Ecto neural progenitor cell (in vitro differentiated cells): ENCODE measurements at regions not wholly inside any gene's neighbourhood (a gene's known extent, or its start where the extent isn't known, plus 50 kb on each side); places are given as distances from the start of the nearest gene placed in this dataset.
"Not testable (repeated sequence)": the region's sequence is repeated elsewhere in the genome, so short reads cannot be mapped to it uniquely, and the experiment has no call there.

ENCODE experiments used
- DNase-seq: peaks from one replicate; pipeline ENCODE4 v3.0.0-alpha.2; 2018; ENCODE audit warnings: low spot score

GRCh38 chr6:27106382-27106781 lies 141.1 kb upstream of the PRSS16 start:
- DNase-seq: no peak

DNA sequence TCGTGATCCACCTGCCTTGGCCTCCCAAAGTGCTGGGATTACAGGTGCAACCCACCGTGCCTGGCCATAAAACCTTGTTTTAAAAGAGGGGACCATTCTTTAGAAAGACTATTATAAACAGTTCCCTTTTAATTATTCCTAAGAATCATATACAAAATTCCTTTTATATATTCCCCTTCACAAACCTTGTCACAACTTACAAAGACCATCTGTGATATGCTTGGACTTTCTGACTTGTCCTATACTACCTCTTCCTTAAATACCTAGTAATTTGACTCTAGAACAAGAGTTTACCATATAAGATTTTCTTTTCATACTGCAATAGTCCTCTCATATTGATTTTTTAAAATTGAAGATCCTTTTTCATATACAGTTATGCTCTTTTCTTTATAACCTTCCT lies 135.8 kb upstream of the PRSS16 start:
- no peak for DNase-seq

DNA sequence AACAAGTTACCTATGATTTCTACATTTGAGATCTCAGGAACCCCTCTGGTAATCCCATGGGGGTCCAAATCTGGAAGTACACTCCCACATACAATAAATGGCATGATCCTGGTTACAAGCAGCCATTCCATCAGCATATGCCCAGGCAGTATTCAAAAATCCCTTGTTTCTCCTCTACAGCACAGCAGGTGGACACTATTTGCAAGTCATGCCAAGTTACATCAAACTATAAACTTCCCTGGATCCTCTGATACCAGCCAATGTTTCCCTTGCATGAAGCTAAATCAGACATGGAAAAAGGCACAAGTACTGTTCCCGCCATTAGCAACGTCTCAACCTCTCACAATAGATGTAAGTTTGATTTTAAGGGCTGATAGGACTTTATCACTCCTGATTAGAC lies 134.5 kb upstream of the PRSS16 start:
- no peak for DNase-seq

- no peak for DNase-seq
Measured at GRCh38 chr6:27119329-27119728, 128.2 kb upstream of the PRSS16 start.

- no peak for DNase-seq
Measured at GRCh38 chr6:27119761-27120160, 127.7 kb upstream of the PRSS16 start.

- DNase-seq: no peak
Measured at GRCh38 chr6:27121640-27122039, 125.9 kb upstream of the PRSS16 start.

- no peak for DNase-seq
Measured at GRCh38 chr6:27124252-27124657, 123.2 kb upstream of the PRSS16 start.

- DNase-seq: no peak
Measured at GRCh38 chr6:27126046-27126814, 121.3 kb upstream of the PRSS16 start.

DNA sequence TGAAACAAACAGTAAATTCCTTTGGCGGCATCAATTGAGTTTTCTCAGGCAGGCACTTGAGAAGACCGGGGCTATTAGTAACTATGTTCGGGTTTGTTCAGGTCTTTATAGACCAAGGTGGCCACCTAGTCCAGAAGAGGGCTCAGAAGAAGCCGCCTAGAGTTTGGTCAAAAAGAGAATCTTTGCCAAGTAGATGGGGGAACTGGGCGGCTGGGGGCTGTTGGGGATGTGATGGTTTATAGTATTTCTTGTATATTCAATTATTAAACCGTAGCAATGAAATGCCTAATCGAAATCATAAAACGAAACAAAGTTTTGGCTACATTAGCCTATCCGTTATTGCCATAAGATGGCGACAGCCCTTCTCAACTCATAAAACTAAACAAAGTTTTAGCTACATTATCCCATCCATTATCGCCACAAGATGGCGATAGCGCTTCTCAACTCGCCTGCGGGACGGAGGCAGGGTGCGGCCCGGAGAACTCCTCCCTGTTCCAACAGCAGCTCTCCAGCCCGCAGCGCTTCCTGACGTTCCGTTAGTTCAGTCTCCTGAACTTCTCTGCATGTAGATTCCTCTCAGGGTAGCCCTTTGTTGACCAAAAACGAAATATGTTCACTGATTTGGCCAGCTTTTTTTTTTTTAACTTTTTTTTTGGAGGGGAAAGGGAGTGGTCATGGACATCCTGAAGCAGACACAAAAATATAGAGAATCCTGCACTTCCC lies 120.5 kb upstream of the PRSS16 start:
- DNase-seq: peak; percentile 86

GRCh38 chr6:27127874-27128273 lies 119.6 kb upstream of the PRSS16 start:
- not testable (repeated sequence) for DNase-seq

DNA sequence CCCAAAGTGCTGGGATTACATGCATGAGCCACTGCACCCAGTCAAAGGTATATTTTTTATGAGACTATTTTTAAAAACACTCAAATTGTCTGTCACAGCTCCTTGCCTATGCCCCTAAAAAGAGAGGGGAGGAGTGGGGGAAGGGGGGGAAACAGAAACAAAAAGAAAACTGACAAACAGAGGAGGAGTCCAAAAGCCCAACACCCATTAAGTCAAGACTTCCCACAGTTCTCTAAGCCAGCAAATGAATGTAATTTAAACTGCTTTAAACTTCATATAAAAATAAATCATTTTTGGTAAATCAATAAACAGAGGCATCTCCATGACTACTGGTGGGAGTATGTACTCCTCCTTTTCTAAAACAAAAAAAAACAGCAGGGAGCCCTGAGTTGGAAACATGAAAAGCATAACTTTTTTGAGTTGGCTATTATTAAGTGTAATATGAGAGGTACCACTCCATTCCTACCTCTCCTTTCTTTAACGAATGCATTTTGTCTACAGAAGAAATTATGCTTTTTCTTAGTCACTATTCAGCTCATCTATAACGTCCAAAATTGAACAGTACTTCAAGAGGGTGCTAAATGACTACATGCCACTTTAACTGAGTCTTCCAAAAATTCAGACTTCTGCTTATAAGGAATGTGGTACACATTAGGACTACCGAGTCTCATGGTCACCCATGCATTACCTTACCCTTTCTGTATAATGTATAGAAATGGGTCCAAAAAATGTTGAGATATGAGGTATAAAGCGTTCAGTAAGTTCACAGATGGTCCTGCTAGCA lies 119.0 kb upstream of the PRSS16 start:
- DNase-seq: no peak

DNA sequence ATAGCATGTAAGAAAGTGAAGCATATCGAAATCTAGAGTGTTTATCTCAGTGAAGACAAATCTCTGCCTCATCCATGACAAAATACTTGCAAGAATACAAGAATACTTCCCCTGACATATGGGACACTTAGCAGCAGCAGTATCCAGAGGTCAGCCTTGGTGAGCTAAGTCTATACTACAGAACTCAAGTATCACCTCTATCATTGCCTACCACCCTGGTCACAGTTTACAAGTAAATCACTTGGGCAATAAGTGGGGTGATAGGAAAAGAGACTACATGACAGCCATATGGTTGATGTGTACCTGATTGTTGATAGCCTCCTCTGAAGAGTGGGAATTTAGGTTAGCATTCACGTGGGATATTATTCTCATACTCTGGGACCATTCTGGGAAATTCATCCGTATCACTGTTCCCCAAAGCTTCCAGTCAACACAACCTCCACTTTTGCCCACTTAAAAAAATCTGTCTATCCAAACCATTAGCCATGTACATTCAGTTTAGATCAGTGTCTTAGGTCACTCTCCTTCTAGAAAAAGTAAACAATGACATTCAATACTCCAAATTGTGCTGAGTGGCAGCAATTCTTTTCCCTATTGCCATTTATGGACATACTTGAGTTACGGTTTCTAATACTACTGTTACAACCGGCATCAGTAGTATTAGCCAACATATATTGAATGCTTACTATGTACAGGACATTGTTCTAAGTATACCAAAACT lies 118.2 kb upstream of the PRSS16 start:
- DNase-seq: no peak

GRCh38 chr6:27129917-27130316 lies 117.6 kb upstream of the PRSS16 start:
- no peak for DNase-seq

GRCh38 chr6:27130668-27131428 lies 116.7 kb upstream of the PRSS16 start:
- DNase-seq: no peak

DNA sequence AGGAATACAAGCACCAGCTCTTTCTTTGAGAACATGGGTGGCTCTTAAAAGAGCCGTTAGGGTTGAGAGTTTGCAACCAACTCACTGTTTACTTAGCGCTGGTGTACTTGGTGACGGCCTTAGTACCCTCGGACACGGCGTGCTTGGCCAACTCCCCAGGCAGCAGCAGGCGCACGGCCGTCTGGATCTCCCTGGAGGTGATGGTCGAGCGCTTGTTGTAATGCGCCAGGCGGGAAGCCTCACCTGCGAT lies 115.3 kb upstream of the PRSS16 start:
- DNase-seq: not testable (repeated sequence)

- peak; percentile 93 for DNase-seq
Measured at GRCh38 chr6:27132532-27133280, 114.8 kb upstream of the PRSS16 start.

- peak; percentile 77 for DNase-seq
Measured at GRCh38 chr6:27133281-27134227, 113.9 kb upstream of the PRSS16 start.

DNA sequence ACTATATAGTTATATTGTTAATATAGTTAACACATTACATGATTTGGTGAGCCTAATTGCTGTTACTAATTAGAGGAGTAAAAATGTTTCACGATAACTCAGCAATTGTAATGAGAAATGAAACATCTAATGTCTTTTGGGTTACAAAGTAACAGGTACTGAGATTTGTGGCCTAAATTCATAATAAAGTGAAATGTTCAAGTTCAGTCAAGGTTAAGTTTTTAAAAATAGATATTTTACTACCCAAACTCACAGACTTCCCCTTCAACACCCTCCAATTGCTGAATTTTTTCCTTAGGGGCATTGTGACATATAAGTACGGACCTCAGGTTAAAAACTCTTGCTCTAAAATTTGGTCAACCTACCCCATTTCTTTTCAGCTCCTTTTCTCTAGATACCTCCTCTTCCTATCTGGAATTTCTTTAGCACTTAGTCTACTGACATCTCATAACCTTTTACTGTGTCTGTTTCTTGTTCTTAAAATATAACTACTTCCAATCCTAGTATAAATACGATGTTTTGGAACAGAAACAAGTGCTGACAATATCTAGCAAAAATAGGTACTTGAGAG lies 112.3 kb upstream of the PRSS16 start:
- DNase-seq: no peak

- no peak for DNase-seq
Measured at GRCh38 chr6:27136077-27136644, 111.3 kb upstream of the PRSS16 start.
